Brain microvascular endothelial cell (primary cell): ENCODE measurements at regions not wholly inside any gene's neighbourhood (a gene's known extent, or its start where the extent isn't known, plus 50 kb on each side); places are given as distances from the start of the nearest gene placed in this dataset.

Experiments
- DNase-seq: peaks from one replicate; pipeline ENCODE4 v3.0.0-alpha.2; 2020
- H3K27ac ChIP-seq: fragments of 250-450 bp; sonication (Bioruptor Pico); 2 replicates; pipeline ENCODE4 v1.5.1; 2020; ENCODE audit warnings: mild to moderate bottlenecking, moderate library complexity
- H3K27me3 ChIP-seq: fragments of 250-450 bp; sonication (Bioruptor Pico); replicated peaks from 2 replicates; pipeline ENCODE4 v1.5.1; 2020; ENCODE audit warnings: mild to moderate bottlenecking
- H3K36me3 ChIP-seq: fragments of 250-450 bp; sonication (Bioruptor Pico); replicated peaks from 2 replicates; pipeline ENCODE4 v1.5.1; 2020; ENCODE audit warnings: mild to moderate bottlenecking
- H3K4me3 ChIP-seq: 2 replicates; pipeline ENCODE4 v1.5.1; 2011; ENCODE audit warnings: low read depth, mild to moderate bottlenecking, control low read depth, low read length, moderate library complexity
- in situ Hi-C: cut with HindIII; loops from 2 replicates; pipeline ENCODE4 v1.10.0; 2017; ENCODE audit warnings: low sequenced_read_pairs, low pct_ligation_motif_present
- TF ChIP-seq, protein P1 (sequence below): IDR thresholded peaks from 2 replicates; pipeline ENCODE4 v1.5.1; 2011; ENCODE audit warnings: low read depth, mild to moderate bottlenecking, moderate library complexity, low read length, control low read depth, inconsistent platforms; ENCODE audit errors: missing control alignments

DNA sequence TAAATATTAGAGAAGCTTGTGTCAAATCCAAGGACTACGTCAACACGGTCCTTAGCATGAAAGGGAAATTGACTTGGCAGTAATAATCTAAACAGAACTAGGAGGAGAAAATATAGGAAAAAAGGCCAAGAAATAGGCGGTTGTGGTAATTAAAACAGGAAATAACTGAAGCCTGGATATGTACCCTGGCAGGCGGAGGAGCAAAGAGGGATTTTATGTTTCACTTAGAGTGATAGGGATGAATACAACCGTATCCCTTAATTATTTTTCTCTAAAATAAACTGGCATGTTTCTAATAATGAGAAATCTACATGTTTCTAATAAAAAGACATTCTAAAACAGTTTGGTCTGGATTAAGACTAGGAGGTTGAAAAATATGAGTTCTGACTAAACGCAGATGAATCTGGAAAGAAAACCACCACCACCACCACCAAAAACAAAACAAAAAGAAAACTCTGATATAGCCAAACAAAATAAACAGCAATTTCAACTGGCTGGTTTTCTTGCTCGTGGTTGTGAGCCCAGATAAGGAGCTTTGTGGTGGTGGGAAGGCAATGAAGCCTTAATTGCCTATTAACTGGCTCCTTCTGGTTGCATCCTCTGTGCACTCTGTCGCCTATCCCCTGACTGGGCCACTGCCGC lies 334.2 kb upstream of the SNX7 start:
- Histone ChIP-seq H3K27me3 (no peaks in the 10 kb centered on the region), H3K36me3 (no peaks in the 10 kb centered on the region), H3K4me3 (no peak overlapping the region), H3K27ac (peak overlapping the region; percentile 66)
- DNase-seq = peak; percentile 60
- TF ChIP-seq, protein P1, sequence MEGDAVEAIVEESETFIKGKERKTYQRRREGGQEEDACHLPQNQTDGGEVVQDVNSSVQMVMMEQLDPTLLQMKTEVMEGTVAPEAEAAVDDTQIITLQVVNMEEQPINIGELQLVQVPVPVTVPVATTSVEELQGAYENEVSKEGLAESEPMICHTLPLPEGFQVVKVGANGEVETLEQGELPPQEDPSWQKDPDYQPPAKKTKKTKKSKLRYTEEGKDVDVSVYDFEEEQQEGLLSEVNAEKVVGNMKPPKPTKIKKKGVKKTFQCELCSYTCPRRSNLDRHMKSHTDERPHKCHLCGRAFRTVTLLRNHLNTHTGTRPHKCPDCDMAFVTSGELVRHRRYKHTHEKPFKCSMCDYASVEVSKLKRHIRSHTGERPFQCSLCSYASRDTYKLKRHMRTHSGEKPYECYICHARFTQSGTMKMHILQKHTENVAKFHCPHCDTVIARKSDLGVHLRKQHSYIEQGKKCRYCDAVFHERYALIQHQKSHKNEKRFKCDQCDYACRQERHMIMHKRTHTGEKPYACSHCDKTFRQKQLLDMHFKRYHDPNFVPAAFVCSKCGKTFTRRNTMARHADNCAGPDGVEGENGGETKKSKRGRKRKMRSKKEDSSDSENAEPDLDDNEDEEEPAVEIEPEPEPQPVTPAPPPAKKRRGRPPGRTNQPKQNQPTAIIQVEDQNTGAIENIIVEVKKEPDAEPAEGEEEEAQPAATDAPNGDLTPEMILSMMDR = no peak
- in situ Hi-C loops = no loop called here

- DNase-seq = peak; percentile 93
- Histone ChIP-seq H3K4me3 (no peak overlapping the region), H3K27me3 (no peaks in the 10 kb centered on the region), H3K27ac (peak overlapping the region; percentile 83), H3K36me3 (no peaks in the 10 kb centered on the region)
- in situ Hi-C loops = no loop called here
- TF ChIP-seq, protein P1 = no peak
Observed at GRCh38 chr1:98325646-98326440, 335.7 kb upstream of the SNX7 start.

GRCh38 chr1:98323906-98324358 lies 337.6 kb upstream of the SNX7 start:
- Histone ChIP-seq H3K4me3 (no peak overlapping the region), H3K27me3 (no peaks in the 10 kb centered on the region), H3K27ac (peak overlapping the region; percentile 83), H3K36me3 (no peaks in the 10 kb centered on the region)
- peak; percentile 96 for DNase-seq
- TF ChIP-seq, protein P1 = no peak
- in situ Hi-C loops = no loop called here

DNA sequence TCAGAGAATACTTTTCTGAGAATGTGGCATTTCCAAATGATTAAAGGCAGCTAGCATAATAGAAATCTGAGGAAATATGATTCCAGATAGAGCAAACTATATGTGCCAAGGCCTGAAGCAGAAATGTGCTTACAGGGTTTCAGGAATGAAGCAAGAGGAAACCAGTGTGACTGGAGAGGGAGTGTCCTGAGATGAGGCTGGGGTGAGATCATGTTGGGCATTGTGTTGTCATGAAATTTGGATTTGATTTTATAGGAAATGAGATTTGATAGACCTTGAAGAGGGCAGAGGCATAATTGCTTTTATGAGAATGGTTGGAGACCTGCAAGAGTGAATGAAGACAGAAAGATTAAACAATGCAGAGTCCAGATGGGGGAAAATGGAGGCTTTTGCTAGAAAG lies 338.1 kb upstream of the SNX7 start:
- peak overlapping the region; percentile 83 for H3K27ac ChIP-seq
- no peak overlapping the region for H3K4me3 ChIP-seq
- TF ChIP-seq, protein P1 = no peak
- H3K36me3 ChIP-seq = no peaks in the 10 kb centered on the region
- peak; percentile 74 for DNase-seq
- no peaks in the 10 kb centered on the region for H3K27me3 ChIP-seq
- in situ Hi-C loops = no loop called here

DNA sequence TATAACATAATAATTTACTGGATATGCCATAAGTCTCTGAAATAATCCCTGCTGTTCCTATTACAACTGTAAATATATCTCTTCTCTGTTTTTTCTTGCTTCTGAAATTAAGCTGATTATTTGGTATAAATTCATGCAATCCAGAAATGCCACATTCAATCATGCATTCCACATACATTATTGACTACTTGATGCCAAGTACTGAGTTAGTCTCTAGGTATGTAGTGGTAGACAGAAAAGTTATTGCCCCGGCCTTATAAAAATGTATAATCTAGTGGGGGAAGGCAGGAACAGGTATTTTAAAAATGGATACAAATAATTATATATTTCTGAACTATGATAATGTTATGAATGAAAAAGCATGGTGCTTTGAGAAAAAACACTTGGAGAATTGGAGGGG lies 338.6 kb upstream of the SNX7 start:
- TF ChIP-seq, protein P1 = no peak
- Histone ChIP-seq H3K36me3 (no peaks in the 10 kb centered on the region), H3K27ac (peak overlapping the region; percentile 83), H3K4me3 (no peak overlapping the region), H3K27me3 (no peaks in the 10 kb centered on the region)
- no peak for DNase-seq
- in situ Hi-C loops = no loop called here

DNA sequence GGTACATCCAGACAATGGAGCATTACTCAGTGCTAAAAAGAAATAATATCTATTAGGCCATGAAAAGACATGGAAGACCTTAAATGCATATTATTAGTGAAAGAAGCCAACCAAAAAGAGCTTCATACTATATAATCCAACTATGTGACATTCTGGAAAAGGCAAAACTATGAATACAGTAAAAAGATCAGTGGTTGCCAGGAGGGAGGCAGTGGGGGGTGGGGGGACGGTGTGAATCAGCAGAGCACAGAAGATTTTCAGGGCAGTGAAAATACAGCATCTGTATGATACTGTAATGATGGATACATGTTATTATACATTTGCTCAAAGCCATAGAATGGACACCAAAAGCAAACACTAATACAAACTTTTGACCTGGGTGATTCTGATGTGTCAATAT lies 339.4 kb upstream of the SNX7 start:
- TF ChIP-seq, protein P1 = no peak
- in situ Hi-C loops = no loop called here
- no peaks in the 10 kb centered on the region for H3K36me3 ChIP-seq
- no peaks in the 10 kb centered on the region for H3K27me3 ChIP-seq
- peak overlapping the region; percentile 83 for H3K27ac ChIP-seq
- no peak overlapping the region for H3K4me3 ChIP-seq
- peak; percentile 29 for DNase-seq
